A549 (cell line): ENCODE measurements at regions not wholly inside any gene's neighbourhood (a gene's known extent, or its start where the extent isn't known, plus 50 kb on each side); places are given as distances from the start of the nearest gene placed in this dataset.

Experiments
- ATAC-seq, 2 experiments: fragments of 200-7000 bp in 1 of 2; fragments of >200 bp in 1 of 2; cut with Nextera tagmentation in 1 of 2; cut with Tn5 transposase in 1 of 2; 3 replicates each; pipeline versions ENCODE4 v1.8.0 to v1.9.1; 2018 to 2020; ENCODE audit warnings: mild to moderate bottlenecking in 1 of 2, moderate library complexity in 1 of 2
- CTCF ChIA-PET: fragments of 300-600 bp; sonication (Branson Sonifier 250); formaldehyde crosslinking; extraction: SDS; loops from one replicate; lab custom pipeline; 2021; ENCODE audit warnings: antibody characterized with exemption, inconsistent platforms; lab: Yijun Ruan, JAX
- POLR2A ChIA-PET: fragments of 350-600 bp; formaldehyde crosslinking; extraction: SDS; loops from one replicate; lab custom pipeline; 2021; ENCODE audit warnings: antibody characterized with exemption, inconsistent platforms; lab: Yijun Ruan, JAX
- DNase-seq, 2 experiments: peaks; one replicate each; pipeline versions ENCODE4 v3.0.0 to v3.0.0-alpha.2; 2011 to 2016; ENCODE audit warnings: low read depth in 1 of 2, low spot score in 1 of 2
- FAIRE-seq: peaks from 2 replicates; lab custom pipeline; 2011; peaks lifted over from hg19 to GRCh38; lab: Jason Lieb, UNC
- H3K27ac ChIP-seq, 2 experiments: fragments of >200 bp; sonication (Bioruptor Twin); formaldehyde crosslinking; 3 replicates each; pipeline ENCODE4 v1.5.1; 2016 to 2017
- H3K4me1 ChIP-seq: fragments of >200 bp; sonication (Bioruptor Twin); formaldehyde crosslinking; 3 replicates; pipeline ENCODE4 v1.6.1; 2016
- H3K4me2 ChIP-seq: fragments of >200 bp; sonication (Bioruptor Twin); formaldehyde crosslinking; 3 replicates; pipeline ENCODE4 v1.6.1; 2016
- H3K4me3 ChIP-seq: fragments of >200 bp; sonication (Bioruptor Twin); formaldehyde crosslinking; 3 replicates; pipeline ENCODE4 v1.5.1; 2016
- H3K9me3 ChIP-seq: fragments of >200 bp; sonication (Bioruptor Twin); formaldehyde crosslinking; 3 replicates; pipeline ENCODE4 v1.6.1; 2016
- ATOH8 ChIP-seq: fragments of 250-450 bp; sonication (Bioruptor Pico); IDR thresholded peaks from 2 replicates; pipeline ENCODE4 v1.5.0; 2020; ENCODE audit warnings: low read depth, mild to moderate bottlenecking, moderate library complexity
- BCL3 ChIP-seq: fragments of >200 bp; sonication (Bioruptor Twin); formaldehyde crosslinking; IDR thresholded peaks from 3 replicates; pipeline ENCODE4 v1.6.1; 2016
- BHLHE40 ChIP-seq: IDR thresholded peaks from 2 replicates; pipeline ENCODE4 v1.6.1; 2012; ENCODE audit warnings: low read depth, low read length, inconsistent platforms
- CBX2 ChIP-seq: fragments of 200-600 bp; sonication (generic); IDR thresholded peaks from 2 replicates; pipeline ENCODE4 v1.6.1; 2016; ENCODE audit warnings: low read depth, mild to moderate bottlenecking, borderline replicate concordance
- CBX8 ChIP-seq: fragments of 200-600 bp; sonication (generic); IDR thresholded peaks from 2 replicates; pipeline ENCODE4 v1.6.1; 2016
- CEBPB ChIP-seq, 2 experiments: fragments of >200 bp in 1 of 2; sonication (Bioruptor Twin) in 1 of 2; formaldehyde crosslinking in 1 of 2; IDR thresholded peaks; 2 replicates each; pipeline ENCODE4 v1.6.1; 2012 to 2016
- CHD2 ChIP-seq: fragments of 150-350 bp; IDR thresholded peaks from 2 replicates; pipeline ENCODE4 v1.6.1; 2014; ENCODE audit warnings: low read length; ENCODE audit not compliant: partially characterized antibody
- CHD4 ChIP-seq: fragments of 200-600 bp; sonication (generic); IDR thresholded peaks from 2 replicates; pipeline ENCODE4 v1.6.1; 2016; ENCODE audit warnings: antibody characterized with exemption, mild to moderate bottlenecking, borderline replicate concordance
- E2F6 ChIP-seq: IDR thresholded peaks from 2 replicates; pipeline ENCODE4 v1.6.1; 2012; ENCODE audit warnings: low read depth, borderline replicate concordance
- EHMT2 ChIP-seq: fragments of 200-600 bp; sonication (generic); IDR thresholded peaks from 2 replicates; pipeline ENCODE4 v1.6.1; 2016; ENCODE audit warnings: antibody characterized with exemption, low read depth, mild to moderate bottlenecking, moderate library complexity
- EP300 ChIP-seq, 2 experiments: fragments of >200 bp; sonication (Bioruptor Twin); formaldehyde crosslinking; IDR thresholded peaks; 2 replicates in 1 of 2; 3 replicates in 1 of 2; pipeline ENCODE4 v1.6.1; 2016 to 2017
- FOSB ChIP-seq: fragments of 250-450 bp; sonication (Bioruptor Pico); IDR thresholded peaks from 2 replicates; pipeline ENCODE4 v1.5.0; 2020; ENCODE audit warnings: mild to moderate bottlenecking, moderate library complexity
- FOXS1 ChIP-seq: fragments of 250-450 bp; sonication (Bioruptor Pico); IDR thresholded peaks from 2 replicates; pipeline ENCODE4 v1.5.0; 2020; ENCODE audit warnings: mild to moderate bottlenecking, moderate library complexity
- GATA3 ChIP-seq: IDR thresholded peaks from 2 replicates; pipeline ENCODE4 v1.6.1; 2012; ENCODE audit warnings: borderline replicate concordance
- HDAC2 ChIP-seq: fragments of 200-600 bp; sonication (generic); IDR thresholded peaks from 2 replicates; pipeline ENCODE4 v1.6.1; 2016
- HES2 ChIP-seq: fragments of >200 bp; sonication (Bioruptor Twin); formaldehyde crosslinking; IDR thresholded peaks from 2 replicates; pipeline ENCODE4 v1.6.1; 2016
- HMGXB4 ChIP-seq: fragments of 250-450 bp; sonication (Bioruptor Pico); IDR thresholded peaks from 2 replicates; pipeline ENCODE4 v1.5.0; 2021; ENCODE audit warnings: mild to moderate bottlenecking, moderate library complexity, borderline replicate concordance
- HOXA7 ChIP-seq: fragments of 250-450 bp; sonication (Bioruptor Pico); IDR thresholded peaks from 2 replicates; pipeline ENCODE4 v1.5.0; 2020; ENCODE audit warnings: mild to moderate bottlenecking, moderate library complexity
- HOXB13 ChIP-seq: fragments of 250-450 bp; sonication (Bioruptor Pico); IDR thresholded peaks from 2 replicates; pipeline ENCODE4 v1.5.0; 2020; ENCODE audit warnings: low read depth, mild to moderate bottlenecking, moderate library complexity
- KDM1A ChIP-seq: fragments of 200-600 bp; sonication (generic); IDR thresholded peaks from 2 replicates; pipeline ENCODE4 v1.6.1; 2016; ENCODE audit warnings: low read depth, mild to moderate bottlenecking
- KDM5A ChIP-seq: fragments of 200-600 bp; sonication (generic); IDR thresholded peaks from 2 replicates; pipeline ENCODE4 v1.6.1; 2016; ENCODE audit warnings: antibody characterized with exemption, mild to moderate bottlenecking
- MAX ChIP-seq: IDR thresholded peaks from 2 replicates; pipeline ENCODE4 v1.6.1; 2012
- NFE2L2 ChIP-seq: fragments of 150-350 bp; conservative IDR thresholded peaks from 2 replicates; pipeline ENCODE4 v1.6.1; 2014; ENCODE audit warnings: low read length
- NR3C1 ChIP-seq: fragments of >200 bp; sonication (Bioruptor Twin); formaldehyde crosslinking; IDR thresholded peaks from 3 replicates; pipeline ENCODE4 v1.6.1; 2017
- PHF8 ChIP-seq: fragments of 200-600 bp; sonication (generic); IDR thresholded peaks from 2 replicates; pipeline ENCODE4 v1.6.1; 2016; ENCODE audit warnings: low read depth, mild to moderate bottlenecking, antibody characterized with exemption, moderate library complexity, borderline replicate concordance
- POLR2AphosphoS2 ChIP-seq: conservative IDR thresholded peaks from 2 replicates; pipeline ENCODE4 v1.6.1; 2012; ENCODE audit warnings: low read length, improper control_type of control experiment, inconsistent platforms
- RNF2 ChIP-seq: fragments of 200-600 bp; sonication (generic); IDR thresholded peaks from 2 replicates; pipeline ENCODE4 v1.6.1; 2016; ENCODE audit warnings: low read depth, mild to moderate bottlenecking, antibody characterized with exemption, moderate library complexity, borderline replicate concordance
- SMC3 ChIP-seq: fragments of >200 bp; sonication (Bioruptor Twin); formaldehyde crosslinking; IDR thresholded peaks from 3 replicates; pipeline ENCODE4 v1.6.1; 2018; ENCODE audit warnings: inconsistent platforms
- TFCP2L1 ChIP-seq: fragments of 250-450 bp; sonication (Bioruptor Pico); IDR thresholded peaks from 2 replicates; pipeline ENCODE4 v1.5.0; 2021; ENCODE audit warnings: mild to moderate bottlenecking
- USF2 ChIP-seq: fragments of 450-650 bp; IDR thresholded peaks from 2 replicates; pipeline ENCODE4 v1.6.1; 2014; ENCODE audit warnings: antibody characterized with exemption
- ZSCAN20 ChIP-seq: fragments of 250-450 bp; sonication (Bioruptor Pico); IDR thresholded peaks from 2 replicates; pipeline ENCODE4 v1.8.0; 2022; ENCODE audit warnings: mild to moderate bottlenecking, moderate library complexity
- WGBS: methylation state at CpG from one replicate; pipeline ENCODE4 v1.1.6; 2017; ENCODE audit errors: missing lambda C conversion rate; 5-methylcytosine and 5-hydroxymethylcytosine counted together

- ChIA-PET POLR2A (no interaction called here), CTCF (no interaction called here)
- Histone ChIP-seq H3K27ac (no peak overlapping the region), H3K4me2 (no peak overlapping the region), H3K4me1 (no peaks in the 10 kb centered on the region), H3K9me3 (no peaks in the 10 kb centered on the region), H3K4me3 (no peak overlapping the region)
- TF ChIP-seq CBX2 = no peak
- TF ChIP-seq GATA3 = no peak
- no peak for TF ChIP-seq USF2
- no peak for TF ChIP-seq PHF8
- TF ChIP-seq FOSB (CRISPR knock-in tag) = no peak
- TF ChIP-seq HOXA7 (CRISPR knock-in tag) = no peak
- no peak for TF ChIP-seq ATOH8 (CRISPR knock-in tag)
- no peak for TF ChIP-seq CBX8
- no peak for TF ChIP-seq MAX
- TF ChIP-seq E2F6 = no peak
- TF ChIP-seq POLR2AphosphoS2 = no peak
- no peak for TF ChIP-seq EP300 (IDR thresholded peaks at IDR 0.05)
- TF ChIP-seq HES2 = no peak
- no peak for TF ChIP-seq RNF2
- no peak for TF ChIP-seq NFE2L2
- no peak for TF ChIP-seq HMGXB4 (CRISPR knock-in tag)
- TF ChIP-seq FOXS1 = no peak
- no peak for TF ChIP-seq HOXB13 (CRISPR knock-in tag)
- TF ChIP-seq SMC3 = no peak
- TF ChIP-seq ZSCAN20 (CRISPR knock-in tag) = no peak
- ATAC-seq (no peak), DNase-seq (no peak), FAIRE-seq (no peak)
- 6% methylated on average over 1 of the region's 1 CpG for WGBS
These were observed 163.3 kb upstream of the TUT7 start for GRCh38 chr9:86517475-86517874.

GRCh38 chr9:86516564-86516963 lies 162.4 kb upstream of the TUT7 start:
- no peaks in the 10 kb centered on the region for H3K4me1 ChIP-seq
- WGBS = 38% methylated on average over 15 of the region's 19 CpGs
- no peak for FAIRE-seq

More at GRCh38 chr9:86516564-86516963, 162.4 kb upstream of the TUT7 start:
- ChIA-PET CTCF (no interaction called here), POLR2A (no interaction called here)
- TF ChIP-seq TFCP2L1 (CRISPR knock-in tag) (no peak), KDM5A (no peak), CHD4 (no peak), HDAC2 (no peak), BCL3 (no peak), NR3C1 (no peak), CBX8 (no peak), CHD2 (no peak), EHMT2 (no peak), USF2 (no peak), KDM1A (no peak), CEBPB (IDR thresholded peaks at IDR 0.05) (no peak), BHLHE40 (no peak), POLR2AphosphoS2 (no peak)
- no peaks in the 10 kb centered on the region for H3K9me3 ChIP-seq
- H3K4me2 ChIP-seq = no peak overlapping the region
- no peak overlapping the region for H3K4me3 ChIP-seq
- no peak overlapping the region for H3K27ac ChIP-seq
- DNase-seq = no peak
- no peak for ATAC-seq
